ENCODE measurements at regions not wholly inside any gene's neighbourhood (a gene's known extent, or its start where the extent isn't known, plus 50 kb on each side); places are given as distances from the start of the nearest gene placed in this dataset.

DNA sequence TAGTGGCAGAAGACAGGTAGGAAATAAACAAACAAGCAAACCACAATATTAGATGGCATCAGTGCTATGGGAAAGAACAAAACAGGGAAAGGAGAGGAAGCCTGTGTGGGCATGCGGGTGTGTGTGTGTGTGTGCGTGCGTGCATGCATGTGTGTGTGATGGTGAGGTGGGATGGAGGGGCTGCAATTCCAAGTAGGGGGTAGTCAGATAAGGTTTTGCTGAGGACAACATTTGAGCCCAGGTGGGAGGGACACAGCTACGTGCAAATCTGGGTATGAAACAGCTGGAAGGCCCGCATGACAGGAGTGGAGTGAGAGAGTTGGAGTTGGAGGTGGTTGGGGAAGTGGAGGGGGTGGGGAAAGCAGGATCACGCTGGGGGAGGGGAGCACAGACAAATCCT, 121.0 kb upstream of the PARD3 start:
- no peak for TF ChIP-seq GABPA (IDR thresholded peaks at IDR 0.05; ENCODE audit: low read depth)
- Histone ChIP-seq H3K4me3 (replicated peaks; ENCODE audit: insufficient read depth, low read length) (no peak overlapping the region), H3K27ac (replicated peaks) (no peak overlapping the region), H3K27me3 (ENCODE audit: insufficient read depth, poor library complexity, severe bottlenecking) (no peaks in the 10 kb centered on the region)
- no peak for DNase-seq (ENCODE audit: low read depth in 1 of 2, low spot score in 1 of 2)

DNA sequence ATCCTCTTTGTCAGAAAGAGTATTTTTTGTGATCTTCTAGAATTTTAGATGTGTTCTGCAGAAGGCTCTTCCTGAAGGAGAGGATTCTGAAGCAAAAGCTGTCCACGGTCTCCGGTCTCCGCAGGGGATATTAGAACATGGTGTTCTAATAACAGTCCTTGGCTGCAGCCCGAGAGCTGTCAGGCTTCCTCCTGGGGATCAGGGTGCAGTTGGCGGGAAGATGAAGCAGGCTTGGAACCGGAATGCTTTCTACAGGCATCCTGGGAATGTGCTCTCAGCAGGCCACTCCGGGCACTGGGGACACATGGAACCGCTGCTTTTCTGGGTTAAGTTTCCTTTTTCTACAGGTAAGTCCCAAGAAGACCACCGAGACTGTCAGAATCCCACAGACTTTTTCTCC, 118.6 kb upstream of the PARD3 start:
- no peak for DNase-seq (ENCODE audit: low read depth in 1 of 2, low spot score in 1 of 2)
- H3K4me3 ChIP-seq (replicated peaks; ENCODE audit: insufficient read depth, low read length): no peak overlapping the region
- H3K27ac ChIP-seq (replicated peaks): no peak overlapping the region
- TF ChIP-seq, protein P1, sequence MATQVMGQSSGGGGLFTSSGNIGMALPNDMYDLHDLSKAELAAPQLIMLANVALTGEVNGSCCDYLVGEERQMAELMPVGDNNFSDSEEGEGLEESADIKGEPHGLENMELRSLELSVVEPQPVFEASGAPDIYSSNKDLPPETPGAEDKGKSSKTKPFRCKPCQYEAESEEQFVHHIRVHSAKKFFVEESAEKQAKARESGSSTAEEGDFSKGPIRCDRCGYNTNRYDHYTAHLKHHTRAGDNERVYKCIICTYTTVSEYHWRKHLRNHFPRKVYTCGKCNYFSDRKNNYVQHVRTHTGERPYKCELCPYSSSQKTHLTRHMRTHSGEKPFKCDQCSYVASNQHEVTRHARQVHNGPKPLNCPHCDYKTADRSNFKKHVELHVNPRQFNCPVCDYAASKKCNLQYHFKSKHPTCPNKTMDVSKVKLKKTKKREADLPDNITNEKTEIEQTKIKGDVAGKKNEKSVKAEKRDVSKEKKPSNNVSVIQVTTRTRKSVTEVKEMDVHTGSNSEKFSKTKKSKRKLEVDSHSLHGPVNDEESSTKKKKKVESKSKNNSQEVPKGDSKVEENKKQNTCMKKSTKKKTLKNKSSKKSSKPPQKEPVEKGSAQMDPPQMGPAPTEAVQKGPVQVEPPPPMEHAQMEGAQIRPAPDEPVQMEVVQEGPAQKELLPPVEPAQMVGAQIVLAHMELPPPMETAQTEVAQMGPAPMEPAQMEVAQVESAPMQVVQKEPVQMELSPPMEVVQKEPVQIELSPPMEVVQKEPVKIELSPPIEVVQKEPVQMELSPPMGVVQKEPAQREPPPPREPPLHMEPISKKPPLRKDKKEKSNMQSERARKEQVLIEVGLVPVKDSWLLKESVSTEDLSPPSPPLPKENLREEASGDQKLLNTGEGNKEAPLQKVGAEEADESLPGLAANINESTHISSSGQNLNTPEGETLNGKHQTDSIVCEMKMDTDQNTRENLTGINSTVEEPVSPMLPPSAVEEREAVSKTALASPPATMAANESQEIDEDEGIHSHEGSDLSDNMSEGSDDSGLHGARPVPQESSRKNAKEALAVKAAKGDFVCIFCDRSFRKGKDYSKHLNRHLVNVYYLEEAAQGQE (IDR thresholded peaks at IDR 0.05; ENCODE audit: insufficient replicate concordance, low read depth): no peak
- no peak for TF ChIP-seq CTCF (IDR thresholded peaks at IDR 0.05; ENCODE audit: insufficient read depth, low read length)
- TF ChIP-seq GABPA (IDR thresholded peaks at IDR 0.05; ENCODE audit: low read depth): no peak
- no peak for TF ChIP-seq SPI1 (IDR thresholded peaks at IDR 0.05; ENCODE audit: borderline replicate concordance, low read depth)
- TF ChIP-seq POLR2AphosphoS5 (IDR thresholded peaks at IDR 0.05; ENCODE audit: low read depth): no peak
- no peaks in the 10 kb centered on the region for H3K27me3 ChIP-seq (ENCODE audit: insufficient read depth, poor library complexity, severe bottlenecking)

- TF ChIP-seq, protein P1 (IDR thresholded peaks at IDR 0.05; ENCODE audit: insufficient replicate concordance, low read depth): no peak
- no peak for TF ChIP-seq CTCF (IDR thresholded peaks at IDR 0.05; ENCODE audit: insufficient read depth, low read length)
- no peak for TF ChIP-seq SPI1 (IDR thresholded peaks at IDR 0.05; ENCODE audit: borderline replicate concordance, low read depth)
- no peak for TF ChIP-seq POLR2AphosphoS5 (IDR thresholded peaks at IDR 0.05; ENCODE audit: low read depth)
- TF ChIP-seq GABPA (IDR thresholded peaks at IDR 0.05; ENCODE audit: low read depth): no peak
- no peak overlapping the region for H3K4me3 ChIP-seq (replicated peaks; ENCODE audit: insufficient read depth, low read length)
- no peak for DNase-seq (ENCODE audit: low read depth in 1 of 2, low spot score in 1 of 2)
- H3K27ac ChIP-seq (replicated peaks): no peak overlapping the region
- no peaks in the 10 kb centered on the region for H3K27me3 ChIP-seq (ENCODE audit: insufficient read depth, poor library complexity, severe bottlenecking)
Observed at GRCh38 chr10:34932235-34932634, 117.1 kb upstream of the PARD3 start.

DNA sequence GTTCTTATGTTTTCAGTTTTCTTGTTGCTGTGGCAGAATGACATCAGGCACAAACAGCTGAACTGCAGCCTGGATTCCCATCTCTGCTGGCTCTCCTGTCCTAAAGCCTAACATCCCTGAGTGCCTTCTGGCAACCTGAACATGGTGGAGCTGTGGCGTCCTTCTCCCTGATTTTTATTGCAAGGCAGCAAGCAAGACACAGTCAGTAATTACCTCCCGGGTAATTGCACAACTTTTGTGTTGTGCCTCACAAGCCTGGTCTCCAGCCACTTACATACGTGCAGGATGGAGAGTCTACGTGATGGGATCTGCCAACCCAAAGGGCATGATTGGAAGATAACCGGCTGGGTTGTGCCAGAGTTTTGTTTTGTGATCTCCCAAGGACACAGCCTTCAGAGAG, 116.1 kb upstream of the PARD3 start:
- Histone ChIP-seq H3K4me3 (replicated peaks; ENCODE audit: insufficient read depth, low read length) (no peak overlapping the region), H3K27me3 (ENCODE audit: insufficient read depth, poor library complexity, severe bottlenecking) (no peaks in the 10 kb centered on the region), H3K27ac (replicated peaks) (no peak overlapping the region)
- no peak for TF ChIP-seq SPI1 (IDR thresholded peaks at IDR 0.05; ENCODE audit: borderline replicate concordance, low read depth)
- TF ChIP-seq, protein P1 (IDR thresholded peaks at IDR 0.05; ENCODE audit: insufficient replicate concordance, low read depth): no peak
- DNase-seq (ENCODE audit: low read depth in 1 of 2, low spot score in 1 of 2): no peak

Measured in HL-60 (cell line).